ENCODE measurements at regions not wholly inside any gene's neighbourhood (a gene's known extent, or its start where the extent isn't known, plus 50 kb on each side); places are given as distances from the start of the nearest gene placed in this dataset.

GRCh38 chr7:51620706-51621105 is 304.1 kb upstream of the COBL start:
- TF ChIP-seq CTCF (IDR thresholded peaks at IDR 0.05) (no peak), POLR2AphosphoS5 (IDR thresholded peaks at IDR 0.05) (no peak), POLR2A (IDR thresholded peaks at IDR 0.05) (no peak)
